Urinary bladder (tissue), 3 donors: ENCODE measurements at regions not wholly inside any gene's neighbourhood (a gene's known extent, or its start where the extent isn't known, plus 50 kb on each side); places are given as distances from the start of the nearest gene placed in this dataset.
A peak's percentile ranks its signal among the peaks of the same experiment; 100 is the strongest.
"Not testable (repeated sequence)": the region's sequence is repeated elsewhere in the genome, so short reads cannot be mapped to it uniquely, and the experiment has no call there.

Experiments used
- DNase-seq: peaks from one replicate; pipeline ENCODE4 v3.0.0-alpha.2; 2015; ENCODE audit errors: extremely low spot score
- H3K27ac ChIP-seq: one replicate; pipeline ENCODE4 v1.5.1; 2013; ENCODE audit warnings: low read depth, mild to moderate bottlenecking, moderate library complexity
- H3K36me3 ChIP-seq: one replicate; pipeline ENCODE4 v1.6.1; 2013; ENCODE audit warnings: mild to moderate bottlenecking, moderate library complexity; ENCODE audit not compliant: insufficient read depth
- H3K4me1 ChIP-seq: one replicate; pipeline ENCODE4 v1.6.1; 2013; ENCODE audit warnings: mild to moderate bottlenecking, moderate library complexity; ENCODE audit not compliant: insufficient read depth
- H3K4me3 ChIP-seq: one replicate; pipeline ENCODE4 v1.5.1; 2013; ENCODE audit warnings: low read depth, low read length
- WGBS: extraction: QIAGEN DNeasy Blood & Tissue Kit; methylation state at CpG from one replicate; pipeline ENCODE4 v1.1.7; 2013; 5-methylcytosine and 5-hydroxymethylcytosine counted together
- donor health status: healthy with polysubstance abuse.
- donor health status: healthy.

DNA sequence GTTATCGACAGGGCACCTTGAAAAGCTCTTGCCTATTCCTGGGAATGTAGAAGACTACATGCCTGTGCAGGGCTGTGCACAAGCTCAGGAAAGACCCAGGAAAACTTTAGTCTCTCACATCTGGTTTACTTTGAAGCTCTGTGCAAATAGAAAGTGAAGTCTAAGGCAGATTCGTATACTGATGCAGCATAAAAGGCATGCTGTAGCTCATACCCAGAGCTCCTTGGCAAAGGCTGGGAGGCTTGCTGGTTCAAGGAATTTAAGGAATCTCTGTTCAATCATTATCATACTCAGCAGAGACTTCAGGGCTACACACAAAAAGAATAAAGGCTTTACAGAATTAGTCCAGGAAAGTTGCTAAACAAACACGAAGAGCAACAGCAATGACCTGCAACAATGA is 192.0 kb downstream of the OTUD1 start:
- Histone ChIP-seq H3K4me3 (no peak overlapping the region), H3K4me1 (no peaks in the 10 kb centered on the region), H3K27ac (no peak overlapping the region), H3K36me3 (no peaks in the 10 kb centered on the region)
- DNase-seq: no peak
- 51% methylated on average over 3 of the region's 3 CpGs for whole genome bisulfite sequencing

DNA sequence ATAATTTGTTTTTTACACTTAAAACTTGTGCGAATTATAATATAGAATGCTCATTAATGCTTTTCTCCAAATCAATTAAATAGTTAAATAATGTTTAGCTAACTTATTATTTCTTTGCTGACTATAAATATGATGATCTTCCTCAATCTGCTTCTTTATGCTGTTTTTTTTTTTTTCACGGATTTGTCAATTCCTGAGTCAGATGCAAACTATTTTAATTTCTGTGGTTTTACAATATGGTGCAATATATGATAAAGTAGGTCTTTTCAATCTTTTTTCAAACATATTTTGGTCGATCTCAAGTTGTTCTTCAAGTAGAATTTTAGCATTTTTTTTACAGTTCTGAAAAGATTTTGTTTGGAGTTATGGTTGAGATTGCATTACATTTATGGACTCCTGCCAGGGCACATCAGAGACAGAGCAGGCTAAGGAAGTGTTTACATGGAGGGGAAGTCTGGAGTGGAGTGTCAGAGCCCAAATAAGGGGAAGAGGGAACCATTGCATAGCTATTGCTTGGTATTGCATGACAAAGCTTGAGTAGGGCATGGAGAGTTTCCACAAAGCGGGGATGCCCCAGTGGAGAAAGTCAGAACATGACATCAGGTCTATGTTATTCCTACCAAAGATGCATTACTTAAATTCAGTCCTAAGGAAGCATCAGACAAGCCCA is 204.4 kb downstream of the OTUD1 start:
- no peak overlapping the region for H3K27ac ChIP-seq
- no peak overlapping the region for H3K4me3 ChIP-seq
- H3K36me3 ChIP-seq: no peaks in the 10 kb centered on the region
- 59% methylated on average over 4 of the region's 4 CpGs for WGBS
- no peaks in the 10 kb centered on the region for H3K4me1 ChIP-seq
- no peak for DNase-seq

DNA sequence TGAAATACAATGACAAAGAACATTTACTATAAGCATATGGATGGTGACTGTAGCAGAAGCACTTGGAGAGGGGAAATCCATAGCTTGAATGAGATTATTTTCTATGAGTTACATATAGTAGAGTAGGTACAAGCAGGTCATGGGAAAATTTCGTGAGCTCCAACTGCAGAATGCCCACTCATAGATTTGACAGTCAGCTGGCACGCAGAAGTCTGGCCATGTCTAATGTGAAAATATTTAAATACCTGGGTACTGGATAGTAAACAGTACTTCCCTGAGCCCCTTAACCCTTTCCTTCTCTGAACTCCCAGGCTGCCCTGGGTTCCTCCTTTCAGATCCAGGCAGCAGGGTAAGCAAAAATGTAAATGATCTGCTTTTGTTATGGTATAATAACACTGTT is 209.7 kb downstream of the OTUD1 start:
- DNase-seq: no peak
- Histone ChIP-seq H3K36me3 (no peaks in the 10 kb centered on the region), H3K4me3 (no peak overlapping the region), H3K4me1 (no peaks in the 10 kb centered on the region), H3K27ac (no peak overlapping the region)
- 73% methylated on average over 2 of the region's 2 CpGs for WGBS

DNA sequence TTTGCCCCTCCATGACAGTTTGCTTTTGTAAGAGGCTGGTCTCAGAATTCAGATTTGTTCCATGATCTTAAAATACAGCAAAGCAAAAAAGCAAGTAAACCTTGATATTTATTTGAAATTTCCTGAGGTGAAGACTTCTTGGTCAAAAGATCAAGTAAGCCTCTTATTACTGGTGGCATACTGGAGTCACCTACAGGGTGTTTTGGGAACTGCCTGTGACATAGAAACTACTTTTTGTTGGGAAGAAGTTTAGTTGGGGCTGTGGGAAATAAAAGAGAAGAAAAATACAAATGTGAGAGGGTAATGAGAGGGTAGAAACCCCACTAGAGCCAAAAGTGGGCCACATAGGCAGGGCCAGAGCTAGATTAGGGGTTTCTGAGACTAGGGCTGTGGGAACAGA is 217.9 kb downstream of the OTUD1 start:
- no peaks in the 10 kb centered on the region for H3K4me1 ChIP-seq
- no peaks in the 10 kb centered on the region for H3K36me3 ChIP-seq
- H3K27ac ChIP-seq: no peak overlapping the region
- no peak overlapping the region for H3K4me3 ChIP-seq
- DNase-seq: no peak

DNA sequence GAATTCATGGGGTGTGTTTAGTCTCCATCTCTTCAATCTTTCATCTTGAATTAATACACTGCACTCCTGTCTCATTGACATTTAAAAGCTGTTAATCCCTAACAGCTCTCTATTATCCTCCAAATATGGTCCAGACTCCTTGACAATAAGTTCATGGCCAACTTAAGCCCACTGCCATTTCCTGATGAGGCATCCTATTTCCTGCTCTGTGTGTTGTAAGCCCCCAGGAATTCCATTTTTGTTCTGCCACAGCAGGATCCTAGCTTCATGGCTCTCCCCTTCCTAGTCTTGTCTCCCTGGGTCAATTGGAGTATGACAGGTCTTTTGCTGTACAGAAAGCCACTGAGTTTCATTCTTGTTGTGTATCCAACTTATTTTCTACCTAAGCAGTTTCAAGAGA is 218.8 kb downstream of the OTUD1 start:
- H3K4me1 ChIP-seq: no peaks in the 10 kb centered on the region
- no peak overlapping the region for H3K4me3 ChIP-seq
- DNase-seq: no peak
- H3K27ac ChIP-seq: no peak overlapping the region
- no peaks in the 10 kb centered on the region for H3K36me3 ChIP-seq

DNA sequence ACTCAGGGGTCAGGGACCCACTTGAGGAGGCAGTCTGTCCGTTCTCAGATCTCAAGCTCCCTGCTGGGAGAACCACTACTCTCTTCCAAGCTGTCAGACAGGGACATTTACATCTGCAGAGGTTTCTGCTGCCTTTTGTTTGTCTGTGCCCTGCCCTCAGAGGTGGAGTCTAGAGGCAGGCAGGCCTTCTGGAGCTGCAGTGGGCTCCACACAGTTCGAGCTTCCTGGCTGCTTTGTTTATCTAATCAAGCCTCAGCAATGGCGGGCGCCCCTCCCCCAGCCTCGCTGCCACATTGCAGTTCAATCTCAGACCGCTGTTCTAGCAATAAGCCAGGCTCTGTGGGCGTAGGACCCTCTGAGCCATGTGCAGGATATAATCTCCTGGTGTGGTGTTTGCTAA is 233.0 kb downstream of the OTUD1 start:
- H3K4me3 ChIP-seq, DNase-seq, H3K4me1 ChIP-seq, H3K27ac ChIP-seq, H3K36me3 ChIP-seq: not testable (repeated sequence)
- WGBS: 68% methylated on average over 7 of the region's 7 CpGs

DNA sequence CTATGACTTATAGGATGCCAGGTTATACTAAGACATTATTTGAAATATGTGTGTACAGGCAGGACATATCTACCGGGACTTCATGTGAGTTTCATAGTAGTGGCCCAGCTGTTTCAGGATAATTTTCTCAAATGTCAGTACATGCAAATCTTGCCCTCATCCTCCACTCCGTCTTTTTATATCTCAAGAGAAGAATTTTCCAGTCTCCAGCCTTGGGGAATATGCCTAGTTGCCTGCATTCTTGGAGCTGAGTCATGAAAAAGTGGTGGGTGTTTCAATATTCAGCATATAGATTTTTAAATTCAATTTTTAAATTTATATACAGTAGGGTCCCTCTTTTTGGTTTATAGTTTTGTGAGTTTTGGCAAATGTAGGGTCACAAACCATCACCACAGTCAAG is 236.7 kb downstream of the OTUD1 start:
- DNase-seq: no peak
- 73% methylated on average over 2 of the region's 2 CpGs for WGBS
- Histone ChIP-seq H3K36me3 (no peaks in the 10 kb centered on the region), H3K27ac (no peak overlapping the region), H3K4me1 (no peaks in the 10 kb centered on the region), H3K4me3 (no peak overlapping the region)

DNA sequence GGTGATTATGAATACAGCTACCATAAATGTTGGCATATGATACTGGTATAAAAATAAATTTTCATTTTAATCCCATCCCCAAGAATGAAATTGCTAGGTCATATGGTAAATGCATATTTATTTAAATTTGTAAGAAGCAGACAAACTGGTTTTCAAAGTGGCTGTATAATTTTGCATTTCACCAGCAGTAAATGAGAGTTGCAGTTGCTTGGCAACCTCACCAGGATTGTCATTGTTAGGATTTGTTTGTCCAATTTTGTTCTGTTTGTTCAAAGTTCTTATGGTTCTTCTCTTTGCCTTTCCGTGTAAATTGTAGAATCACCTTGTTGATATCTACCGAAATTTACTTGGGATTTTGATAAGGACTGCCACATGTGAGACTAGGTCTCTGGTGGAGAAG is 237.4 kb downstream of the OTUD1 start:
- no peak overlapping the region for H3K27ac ChIP-seq
- no peaks in the 10 kb centered on the region for H3K4me1 ChIP-seq
- H3K4me3 ChIP-seq: no peak overlapping the region
- DNase-seq: no peak
- WGBS: 81% methylated on average over 2 of the region's 2 CpGs
- no peaks in the 10 kb centered on the region for H3K36me3 ChIP-seq

DNA sequence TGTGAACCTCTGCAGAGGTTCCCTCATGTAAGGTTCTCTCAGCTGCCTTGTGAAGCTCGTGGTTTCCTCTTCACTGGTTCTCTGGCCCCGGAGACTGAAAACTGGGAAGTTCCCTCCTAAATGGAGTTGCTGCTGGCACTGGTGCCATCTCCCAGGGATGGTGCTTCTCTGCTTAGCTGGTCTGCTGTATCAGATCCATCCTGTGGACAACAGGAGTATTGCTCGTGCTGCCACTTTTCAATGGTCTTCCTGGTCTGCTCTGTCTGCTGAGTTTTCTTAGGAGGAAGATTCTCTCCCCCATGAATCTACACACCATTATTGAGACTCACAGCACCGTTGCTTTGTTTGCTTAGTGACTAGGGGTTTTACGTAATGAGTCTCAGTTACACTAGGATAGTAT is 247.8 kb downstream of the OTUD1 start:
- no peak for DNase-seq
- 76% methylated on average over 5 of the region's 5 CpGs for WGBS
- no peaks in the 10 kb centered on the region for H3K4me1 ChIP-seq
- H3K36me3 ChIP-seq: no peaks in the 10 kb centered on the region
- no peak overlapping the region for H3K4me3 ChIP-seq
- H3K27ac ChIP-seq: no peak overlapping the region

DNA sequence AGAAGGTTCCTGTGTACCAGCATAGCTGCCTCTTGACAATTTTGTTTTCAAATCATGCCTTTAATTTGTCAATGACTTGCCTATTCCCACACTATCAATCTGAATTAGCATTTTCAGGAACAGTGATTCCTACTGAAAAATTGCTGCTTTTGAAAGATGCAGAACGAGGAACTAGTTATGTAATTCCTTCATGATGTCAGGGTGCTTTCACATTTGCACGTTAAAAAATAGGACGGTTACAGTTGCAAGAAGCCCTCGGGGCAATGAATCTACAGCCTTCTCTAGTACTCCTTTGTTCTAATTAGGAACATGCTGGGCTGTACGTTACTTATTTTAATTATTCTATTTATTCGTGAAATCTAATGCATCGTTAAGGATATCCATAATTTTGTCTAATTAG is 253.9 kb downstream of the OTUD1 start:
- DNase-seq: no peak
- Histone ChIP-seq H3K4me3 (no peak overlapping the region), H3K36me3 (no peaks in the 10 kb centered on the region), H3K4me1 (peaks cover 1% of the 10 kb centered on the region), H3K27ac (no peak overlapping the region)
- whole genome bisulfite sequencing: 26% methylated on average over 7 of the region's 7 CpGs

DNA sequence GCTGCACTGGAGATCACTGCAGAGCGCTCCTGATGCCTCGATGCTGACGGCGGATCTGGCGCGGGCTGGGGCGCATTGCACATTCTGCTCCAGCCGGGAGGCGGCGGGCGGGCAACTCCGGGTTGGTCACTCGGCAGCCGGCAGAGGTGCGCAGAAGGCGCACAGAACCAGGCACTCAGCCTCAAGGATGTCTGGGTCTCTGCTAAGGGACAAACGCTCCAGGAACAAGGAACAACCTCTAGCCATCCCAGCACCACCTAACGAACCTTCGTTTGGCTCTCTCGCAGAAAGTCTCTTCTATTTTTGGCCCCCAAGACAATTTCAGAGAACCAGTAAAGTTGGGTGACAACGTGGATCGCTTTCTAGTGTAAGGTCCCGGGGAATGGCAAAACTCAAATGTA is 254.6 kb downstream of the OTUD1 start:
- Histone ChIP-seq H3K27ac (no peak overlapping the region), H3K4me3 (no peak overlapping the region), H3K4me1 (peaks cover 1% of the 10 kb centered on the region), H3K36me3 (no peaks in the 10 kb centered on the region)
- DNase-seq: no peak
- WGBS: 2% methylated on average over 23 of the region's 23 CpGs

DNA sequence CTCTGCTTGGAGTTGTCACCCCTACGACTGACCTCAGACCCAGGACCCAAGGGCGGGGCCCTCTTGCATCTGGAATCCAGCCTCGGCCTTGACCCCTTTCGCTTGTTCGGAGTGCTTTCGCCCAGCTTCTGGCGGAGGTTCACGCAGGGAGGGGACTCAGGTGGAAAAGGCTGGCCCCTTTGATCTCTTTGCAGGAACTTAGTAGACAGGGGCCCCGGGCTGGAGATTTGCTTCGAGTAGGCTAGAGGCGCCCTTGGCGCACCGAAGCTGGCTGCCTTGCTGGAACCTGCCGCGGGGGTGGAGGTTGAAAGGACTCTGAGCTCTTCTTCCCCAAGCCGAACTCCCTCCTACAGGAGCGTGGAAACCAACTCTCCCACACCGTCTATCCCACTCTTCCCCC is 255.1 kb downstream of the OTUD1 start:
- no peak for DNase-seq
- no peak overlapping the region for H3K27ac ChIP-seq
- no peak overlapping the region for H3K4me3 ChIP-seq

DNA sequence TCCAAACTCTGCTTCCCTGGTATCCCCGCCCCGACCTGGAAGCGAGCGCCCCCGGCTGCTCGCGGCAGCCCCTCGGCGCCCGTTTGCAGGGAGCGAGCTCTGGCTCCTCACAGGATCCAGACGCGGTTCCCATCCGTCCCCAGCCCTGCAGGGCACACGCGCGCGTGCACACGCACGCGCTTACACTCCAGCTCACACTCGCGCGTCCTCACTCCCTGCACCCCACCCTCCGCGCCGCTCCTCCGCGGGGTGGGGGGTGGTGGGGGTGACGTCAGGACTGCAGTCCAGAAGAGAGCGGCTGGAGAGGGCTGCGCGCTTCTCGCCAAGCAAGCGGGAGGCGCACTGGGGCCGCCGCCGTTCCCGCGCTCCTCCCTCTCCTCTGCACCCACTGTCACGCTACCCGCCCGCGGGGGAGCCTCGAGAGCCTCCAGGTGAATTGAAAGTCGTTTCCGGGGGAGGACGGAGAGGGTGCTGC is 255.6 kb downstream of the OTUD1 start:
- Histone ChIP-seq H3K4me3 (peak overlapping the region; percentile 19), H3K4me1 (peaks cover 1% of the 10 kb centered on the region), H3K27ac (no peak overlapping the region), H3K36me3 (no peaks in the 10 kb centered on the region)
- peak; percentile 35 for DNase-seq
- WGBS: under 1% methylated on average over 49 of the region's 49 CpGs

More for the DNA sequence above, 255.1 kb downstream of the OTUD1 start:
- 2% methylated on average over 18 of the region's 18 CpGs for WGBS
- Histone ChIP-seq H3K36me3 (no peaks in the 10 kb centered on the region), H3K4me1 (peaks cover 1% of the 10 kb centered on the region)

DNA sequence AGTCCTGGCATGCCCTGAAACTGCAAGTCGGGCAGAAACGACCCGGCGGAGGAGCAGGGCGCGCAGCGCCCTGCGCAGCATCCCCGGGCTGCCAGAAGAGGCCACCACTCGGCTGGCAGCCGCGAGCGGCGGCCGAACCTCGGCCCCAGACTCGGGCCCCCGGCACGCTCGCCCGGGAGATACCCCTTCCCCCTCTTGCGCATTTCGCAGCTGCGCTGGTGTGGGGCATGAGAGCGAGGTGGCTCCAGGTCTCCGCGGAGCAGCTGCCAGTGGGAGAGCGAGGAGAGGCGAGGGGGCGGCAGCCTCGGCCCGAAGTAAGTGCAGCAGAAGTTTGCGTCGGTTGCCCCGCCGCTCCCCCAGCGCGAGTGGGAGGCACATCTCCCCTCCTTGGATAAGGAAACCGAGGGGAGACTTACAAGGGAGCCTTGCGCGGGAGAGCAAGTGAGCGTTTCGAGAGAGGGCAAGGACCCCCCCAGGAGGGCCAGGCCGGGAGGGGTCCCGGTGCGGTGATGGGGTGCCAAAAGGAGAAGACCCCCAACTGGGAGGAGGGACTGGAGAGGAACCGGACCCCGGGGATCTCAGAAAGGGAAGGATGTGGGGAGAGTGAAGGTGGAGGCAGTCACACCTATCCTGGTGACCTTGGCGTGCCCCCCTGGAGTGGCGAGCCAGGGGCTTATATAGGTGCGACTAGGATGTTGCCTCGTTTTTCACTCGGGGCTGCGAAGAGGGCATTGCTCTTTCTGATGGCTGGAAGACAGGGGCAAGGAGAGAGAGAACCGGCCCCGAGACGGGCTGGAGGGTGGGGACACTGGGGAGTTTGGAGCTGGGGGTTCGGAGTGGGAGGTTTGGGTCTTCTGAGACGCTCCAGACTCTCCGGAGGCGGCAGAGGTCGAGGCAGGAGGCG is 256.3 kb downstream of the OTUD1 start:
- Histone ChIP-seq H3K4me1 (peaks cover 1% of the 10 kb centered on the region), H3K36me3 (no peaks in the 10 kb centered on the region), H3K27ac (no peak overlapping the region), H3K4me3 (peak overlapping the region; percentile 19)
- under 1% methylated on average over 63 of the region's 63 CpGs for WGBS
- DNase-seq: no peak
